H9 (cell line): ENCODE measurements at regions not wholly inside any gene's neighbourhood (a gene's known extent, or its start where the extent isn't known, plus 50 kb on each side); places are given as distances from the start of the nearest gene placed in this dataset.

ENCODE experiments used
- DNase-seq: peaks from one replicate; pipeline ENCODE4 v3.0.0-alpha.2; 2017
- H2AFZ ChIP-seq: one replicate; pipeline ENCODE4 v1.6.1; 2013; ENCODE audit warnings: mild to moderate bottlenecking, low read length, control low read depth, moderate library complexity
- H2AK5ac ChIP-seq: 2 replicates; pipeline ENCODE4 v1.6.1; 2013; ENCODE audit warnings: low read length, control low read depth, mixed read lengths; ENCODE audit not compliant: insufficient read length
- H2BK120ac ChIP-seq: one replicate; pipeline ENCODE4 v1.6.1; 2013; ENCODE audit warnings: low read depth, mild to moderate bottlenecking, low read length, control low read depth, inconsistent platforms; ENCODE audit not compliant: poor library complexity, severe bottlenecking
- H2BK12ac ChIP-seq: 2 replicates; pipeline ENCODE4 v1.6.1; 2013; ENCODE audit warnings: low read length, control low read depth, mixed read lengths, low read depth; ENCODE audit not compliant: insufficient read length
- H2BK15ac ChIP-seq: 2 replicates; pipeline ENCODE4 v1.6.1; 2013; ENCODE audit warnings: low read depth, low read length, control low read depth
- H2BK20ac ChIP-seq: one replicate; pipeline ENCODE4 v1.6.1; 2013; ENCODE audit warnings: low read depth, mild to moderate bottlenecking, low read length, control low read depth, inconsistent platforms; ENCODE audit not compliant: poor library complexity, severe bottlenecking
- H2BK5ac ChIP-seq: 2 replicates; pipeline ENCODE4 v1.6.1; 2013; ENCODE audit warnings: low read length, control low read depth, mixed read lengths; ENCODE audit not compliant: insufficient read length
- H3K14ac ChIP-seq: 2 replicates; pipeline ENCODE4 v1.6.1; 2013; ENCODE audit warnings: low read length, control low read depth; ENCODE audit not compliant: insufficient read depth
- H3K18ac ChIP-seq: 2 replicates; pipeline ENCODE4 v1.6.1; 2013; ENCODE audit warnings: low read depth, mild to moderate bottlenecking, mixed read lengths, low read length, control low read depth; ENCODE audit not compliant: insufficient read length
- H3K23ac ChIP-seq: 2 replicates; pipeline ENCODE4 v1.6.1; 2013; ENCODE audit warnings: low read length, control low read depth, mixed read lengths, low read depth; ENCODE audit not compliant: insufficient read length
- H3K23me2 ChIP-seq: 2 replicates; pipeline ENCODE4 v1.6.1; 2013; ENCODE audit warnings: low read depth, mild to moderate bottlenecking, mixed read lengths, low read length, control low read depth; ENCODE audit not compliant: insufficient read length, poor library complexity, severe bottlenecking
- H3K27ac ChIP-seq: 2 replicates; pipeline ENCODE4 v1.5.1; 2013; ENCODE audit warnings: low read length, control low read depth, mixed read lengths, low read depth; ENCODE audit not compliant: insufficient read length
- H3K27me3 ChIP-seq: 2 replicates; pipeline ENCODE4 v1.6.1; 2013; ENCODE audit warnings: low read length, control low read depth, inconsistent platforms; ENCODE audit not compliant: insufficient read depth
- H3K4ac ChIP-seq: 2 replicates; pipeline ENCODE4 v1.6.1; 2013; ENCODE audit warnings: low read depth, mild to moderate bottlenecking, control low read depth, inconsistent platforms, low read length, moderate library complexity
- H3K4me1 ChIP-seq: 2 replicates; pipeline ENCODE4 v1.6.1; 2013; ENCODE audit warnings: low read length, control low read depth, inconsistent platforms; ENCODE audit not compliant: insufficient read depth
- H3K4me2 ChIP-seq: 2 replicates; pipeline ENCODE4 v1.6.1; 2013; ENCODE audit warnings: low read length, control low read depth, mixed read lengths; ENCODE audit not compliant: insufficient read length, insufficient read depth
- H3K56ac ChIP-seq: 2 replicates; pipeline ENCODE4 v1.6.1; 2013; ENCODE audit warnings: low read depth, mild to moderate bottlenecking, mixed read lengths, low read length, control low read depth; ENCODE audit not compliant: insufficient read length
- H3K79me1 ChIP-seq: 2 replicates; pipeline ENCODE4 v1.6.1; 2013; ENCODE audit warnings: low read depth, mild to moderate bottlenecking, moderate library complexity, low read length, control low read depth, inconsistent platforms; ENCODE audit not compliant: insufficient read depth, poor library complexity, severe bottlenecking
- H3K79me2 ChIP-seq: 2 replicates; pipeline ENCODE4 v1.6.1; 2013; ENCODE audit warnings: low read length, control low read depth, inconsistent platforms; ENCODE audit not compliant: insufficient read depth
- H3K9ac ChIP-seq: 2 replicates; pipeline ENCODE4 v1.6.1; 2013; ENCODE audit warnings: low read length, control low read depth, mixed read lengths; ENCODE audit not compliant: insufficient read length; ENCODE audit errors: extremely low read depth
- H3K9me3 ChIP-seq: one replicate; pipeline ENCODE4 v1.6.1; 2013; ENCODE audit warnings: low read depth, low read length, inconsistent platforms; ENCODE audit not compliant: control insufficient read depth
- H3T11ph ChIP-seq: one replicate; pipeline ENCODE4 v1.6.1; 2013; ENCODE audit warnings: mild to moderate bottlenecking, low read length, control low read depth, inconsistent platforms
- H4K20me1 ChIP-seq: one replicate; pipeline ENCODE4 v1.6.1; 2013; ENCODE audit not compliant: control insufficient read depth, insufficient read length, insufficient read depth
- H4K5ac ChIP-seq: 2 replicates; pipeline ENCODE4 v1.6.1; 2013; ENCODE audit warnings: low read depth, mild to moderate bottlenecking, mixed read lengths, low read length, control low read depth; ENCODE audit not compliant: insufficient read length
- H4K8ac ChIP-seq: replicated peaks from 2 replicates; pipeline ENCODE4 v1.6.1; 2013; ENCODE audit warnings: low read length, control low read depth, mixed read lengths, low read depth; ENCODE audit not compliant: insufficient read length
- H4K91ac ChIP-seq: 2 replicates; pipeline ENCODE4 v1.6.1; 2013; ENCODE audit warnings: low read depth, mild to moderate bottlenecking, moderate library complexity, mixed read lengths, low read length, control low read depth; ENCODE audit not compliant: insufficient read length
- H3K27ac Mint-ChIP-seq, 3 experiments: 2 replicates in 2 of 3; 3 replicates in 1 of 3; pipeline ENCODE4 v1.8.0; 2020 to 2021; ENCODE audit warnings: mixed read lengths in 3 of 3, mild to moderate bottlenecking in 1 of 3, moderate library complexity in 1 of 3
- H3K27me3 Mint-ChIP-seq: 2 replicates; pipeline ENCODE4 v1.8.0; 2021; ENCODE audit warnings: low read depth, mild to moderate bottlenecking, moderate library complexity, mixed read lengths
- H3K36me3 Mint-ChIP-seq, 3 experiments: 2 replicates in 2 of 3; 3 replicates in 1 of 3; pipeline ENCODE4 v1.8.0; 2020 to 2021; ENCODE audit warnings: low read depth in 3 of 3, mixed read lengths in 3 of 3; ENCODE audit not compliant: insufficient read depth in 1 of 3
- H3K4me1 Mint-ChIP-seq, 2 experiments: 2 replicates each; pipeline ENCODE4 v1.8.0; 2020; ENCODE audit warnings: mixed read lengths in 2 of 2
- H3K4me3 Mint-ChIP-seq, 2 experiments: 2 replicates in 1 of 2; 3 replicates in 1 of 2; pipeline ENCODE4 v1.8.0; 2020 to 2021; ENCODE audit warnings: mild to moderate bottlenecking in 2 of 2, mixed read lengths in 2 of 2, moderate library complexity in 1 of 2
- H3K9me3 Mint-ChIP-seq, 2 experiments: 2 replicates in 1 of 2; 3 replicates in 1 of 2; pipeline ENCODE4 v1.8.0; 2020; ENCODE audit warnings: mild to moderate bottlenecking in 2 of 2, mixed read lengths in 2 of 2, moderate library complexity in 1 of 2
- WGBS: extraction: QIAGEN DNeasy Blood & Tissue Kit; methylation state at CpG from one replicate; pipeline ENCODE4 v1.1.7; 2013; ENCODE audit warnings: missing lambda C conversion rate, low lambda C conversion rate, mixed read lengths; ENCODE audit not compliant: insufficient read length; ENCODE audit errors: extremely low coverage; 5-methylcytosine and 5-hydroxymethylcytosine counted together
- TF ChIP-seq, protein P1 (sequence below): fragments of 200-600 bp; sonication (generic); conservative IDR thresholded peaks from 3 replicates; pipeline ENCODE4 v1.8.0; 2021; ENCODE audit warnings: antibody characterized with exemption, mild to moderate bottlenecking

DNA sequence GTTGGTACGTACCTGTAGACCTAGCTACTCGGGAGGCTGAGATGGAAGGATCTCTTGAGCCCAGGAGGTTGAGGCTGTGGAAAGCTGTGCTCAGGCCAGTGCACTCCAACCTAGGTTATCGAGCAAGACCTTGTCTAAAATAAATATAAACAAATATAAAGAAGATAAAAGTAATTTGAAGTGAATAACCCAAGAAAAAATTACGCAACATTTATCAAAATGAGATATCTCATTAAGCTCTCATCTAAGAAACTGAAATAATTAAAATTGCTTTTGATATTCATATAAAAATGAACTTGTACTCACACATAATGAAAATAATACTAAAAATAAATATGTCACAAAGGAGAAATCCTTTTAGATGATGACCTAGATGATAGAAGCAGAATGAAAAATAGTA lies 647.1 kb upstream of the NCAM2 start:
- Histone ChIP-seq H2BK15ac (no peak overlapping the region), H2AFZ (no peak overlapping the region), H3K4ac (no peak overlapping the region), H3K14ac (no peak overlapping the region), H3K27ac (no peak overlapping the region), H3K9ac (no peak overlapping the region), H2BK120ac (no peak overlapping the region), H2BK12ac (no peak overlapping the region), H2AK5ac (no peak overlapping the region), H4K20me1 (no peaks in the 10 kb centered on the region), H3K27me3 (no peaks in the 10 kb centered on the region), H3K23ac (no peak overlapping the region), H2BK20ac (no peak overlapping the region), H3K4me1 (no peaks in the 10 kb centered on the region), H3T11ph (no peak overlapping the region), H4K8ac (no peak overlapping the region), H3K18ac (no peak overlapping the region), H3K9me3 (no peaks in the 10 kb centered on the region), H2BK5ac (no peak overlapping the region), H3K79me1 (no peaks in the 10 kb centered on the region), H3K4me2 (no peak overlapping the region), H4K5ac (no peak overlapping the region), H3K79me2 (no peaks in the 10 kb centered on the region), H3K56ac (no peak overlapping the region), H3K23me2 (no peaks in the 10 kb centered on the region), H4K91ac (no peak overlapping the region)
- no peak overlapping the region for H3K27ac Mint-ChIP-seq
- H3K27me3 Mint-ChIP-seq, result no peaks in the 10 kb centered on the region; the same call in 1 of the 2 replicates
- TF ChIP-seq, protein P1, sequence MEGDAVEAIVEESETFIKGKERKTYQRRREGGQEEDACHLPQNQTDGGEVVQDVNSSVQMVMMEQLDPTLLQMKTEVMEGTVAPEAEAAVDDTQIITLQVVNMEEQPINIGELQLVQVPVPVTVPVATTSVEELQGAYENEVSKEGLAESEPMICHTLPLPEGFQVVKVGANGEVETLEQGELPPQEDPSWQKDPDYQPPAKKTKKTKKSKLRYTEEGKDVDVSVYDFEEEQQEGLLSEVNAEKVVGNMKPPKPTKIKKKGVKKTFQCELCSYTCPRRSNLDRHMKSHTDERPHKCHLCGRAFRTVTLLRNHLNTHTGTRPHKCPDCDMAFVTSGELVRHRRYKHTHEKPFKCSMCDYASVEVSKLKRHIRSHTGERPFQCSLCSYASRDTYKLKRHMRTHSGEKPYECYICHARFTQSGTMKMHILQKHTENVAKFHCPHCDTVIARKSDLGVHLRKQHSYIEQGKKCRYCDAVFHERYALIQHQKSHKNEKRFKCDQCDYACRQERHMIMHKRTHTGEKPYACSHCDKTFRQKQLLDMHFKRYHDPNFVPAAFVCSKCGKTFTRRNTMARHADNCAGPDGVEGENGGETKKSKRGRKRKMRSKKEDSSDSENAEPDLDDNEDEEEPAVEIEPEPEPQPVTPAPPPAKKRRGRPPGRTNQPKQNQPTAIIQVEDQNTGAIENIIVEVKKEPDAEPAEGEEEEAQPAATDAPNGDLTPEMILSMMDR, result no peak
- DNase-seq, result no peak
- no CpG with 5 or more reads among the region's 4 CpGs for WGBS
- H3K36me3 Mint-ChIP-seq, result peaks cover 0 to 6% (median 2%) of the 10 kb centered on the region in 3 experiments; a peak in 3 of 7 replicates
- H3K4me3 Mint-ChIP-seq, result no peak overlapping the region
- no peaks in the 10 kb centered on the region; a peak in 2 of 5 replicates for H3K9me3 Mint-ChIP-seq
- H3K4me1 Mint-ChIP-seq, result peaks cover 24 to 25% of the 10 kb centered on the region in 2 experiments
